ENCODE measurements at regions not wholly inside any gene's neighbourhood (a gene's known extent, or its start where the extent isn't known, plus 50 kb on each side); places are given as distances from the start of the nearest gene placed in this dataset.
"Not testable (repeated sequence)": the region's sequence is repeated elsewhere in the genome, so short reads cannot be mapped to it uniquely, and the experiment has no call there.

- no peak for DNase-seq (ENCODE audit: low read depth)
- H3K4me3 ChIP-seq (ENCODE audit: low read depth, low read length): no peak overlapping the region
- TF ChIP-seq CTCF (conservative IDR thresholded peaks at IDR 0.05; ENCODE audit: low read depth, low read length): no peak
These were observed 74.7 kb upstream of the ERCC4 start for GRCh38 chr16:13845232-13845631.

- DNase-seq (ENCODE audit: low read depth): no peak
- no peak for TF ChIP-seq CTCF (conservative IDR thresholded peaks at IDR 0.05; ENCODE audit: low read depth, low read length)
- no peak overlapping the region for H3K4me3 ChIP-seq (ENCODE audit: low read depth, low read length)
These were observed 71.2 kb upstream of the ERCC4 start for GRCh38 chr16:13848795-13849194.

GRCh38 chr16:13850173-13850572 lies 69.8 kb upstream of the ERCC4 start:
- DNase-seq (ENCODE audit: low read depth); H3K4me3 ChIP-seq (ENCODE audit: low read depth, low read length): not testable (repeated sequence)

GRCh38 chr16:13852827-13853226 lies 67.1 kb upstream of the ERCC4 start:
- DNase-seq (ENCODE audit: low read depth): no peak
- H3K4me3 ChIP-seq (ENCODE audit: low read depth, low read length): no peak overlapping the region
- no peak for TF ChIP-seq CTCF (conservative IDR thresholded peaks at IDR 0.05; ENCODE audit: low read depth, low read length)

- H3K4me3 ChIP-seq (ENCODE audit: low read depth, low read length): no peak overlapping the region
- no peak for TF ChIP-seq CTCF (conservative IDR thresholded peaks at IDR 0.05; ENCODE audit: low read depth, low read length)
- DNase-seq (ENCODE audit: low read depth): no peak
These were observed 63.6 kb upstream of the ERCC4 start for GRCh38 chr16:13856398-13856797.

GRCh38 chr16:13856811-13857511 lies 63.0 kb upstream of the ERCC4 start:
- no peak overlapping the region for H3K4me3 ChIP-seq (ENCODE audit: low read depth, low read length)
- no peak for DNase-seq (ENCODE audit: low read depth)
- TF ChIP-seq CTCF (conservative IDR thresholded peaks at IDR 0.05; ENCODE audit: low read depth, low read length): no peak

GRCh38 chr16:13858873-13859580 lies 60.9 kb upstream of the ERCC4 start:
- TF ChIP-seq CTCF (conservative IDR thresholded peaks at IDR 0.05; ENCODE audit: low read depth, low read length): no peak
- no peak overlapping the region for H3K4me3 ChIP-seq (ENCODE audit: low read depth, low read length)
- no peak for DNase-seq (ENCODE audit: low read depth)

Measured in choroid plexus epithelial cell (primary cell).